NCI-H748 treated with DMSO at 0.1 percent for 48 hours (cell line): ENCODE measurements at regions not wholly inside any gene's neighbourhood (a gene's known extent, or its start where the extent isn't known, plus 50 kb on each side); places are given as distances from the start of the nearest gene placed in this dataset.
"Not testable (repeated sequence)": the region's sequence is repeated elsewhere in the genome, so short reads cannot be mapped to it uniquely, and the experiment has no call there.

ENCODE experiments used
- DNase-seq: peaks from one replicate; lab custom pipeline; 2025; lab: John Stamatoyannopoulos, UW

- no peak for DNase-seq
These were observed 136.5 kb upstream of the TNP1 start for GRCh38 chr2:216996279-216996845.

GRCh38 chr2:216994353-216994854 is 134.5 kb upstream of the TNP1 start:
- DNase-seq, result no peak

- no peak for DNase-seq
These were observed 132.3 kb upstream of the TNP1 start for GRCh38 chr2:216992056-216992675.

- no peak for DNase-seq
These were observed 131.7 kb upstream of the TNP1 start for GRCh38 chr2:216991563-216991962.

GRCh38 chr2:216989340-216990129 is 129.7 kb upstream of the TNP1 start:
- DNase-seq, result no peak

- DNase-seq, result no peak
These were observed 127.5 kb upstream of the TNP1 start for GRCh38 chr2:216987252-216987821.

- DNase-seq, result peak; percentile 94
These were observed 125.8 kb upstream of the TNP1 start for GRCh38 chr2:216985658-216986141.

- no peak for DNase-seq
These were observed 125.1 kb upstream of the TNP1 start for GRCh38 chr2:216984937-216985336.

GRCh38 chr2:216981951-216982350 is 122.1 kb upstream of the TNP1 start:
- not testable (repeated sequence) for DNase-seq

- DNase-seq, result not testable (repeated sequence)
These were observed 120.6 kb upstream of the TNP1 start for GRCh38 chr2:216980510-216980909.

GRCh38 chr2:216974321-216975302 is 114.7 kb upstream of the TNP1 start:
- no peak for DNase-seq

GRCh38 chr2:216971593-216971992 is 111.7 kb upstream of the TNP1 start:
- no peak for DNase-seq

GRCh38 chr2:216970359-216970915 is 110.6 kb upstream of the TNP1 start:
- no peak for DNase-seq

- DNase-seq, result no peak
These were observed 108.0 kb upstream of the TNP1 start for GRCh38 chr2:216967889-216968288.

GRCh38 chr2:216960671-216961268 is 100.9 kb upstream of the TNP1 start:
- DNase-seq, result no peak

- no peak for DNase-seq
These were observed 99.6 kb upstream of the TNP1 start for GRCh38 chr2:216959433-216959832.

- DNase-seq, result no peak
These were observed 97.1 kb upstream of the TNP1 start for GRCh38 chr2:216956820-216957493.

- DNase-seq, result no peak
These were observed 91.3 kb upstream of the TNP1 start for GRCh38 chr2:216951171-216951570.

GRCh38 chr2:216950547-216950946 is 90.7 kb upstream of the TNP1 start:
- no peak for DNase-seq
